MCF 10A (cell line): ENCODE measurements at regions not wholly inside any gene's neighbourhood (a gene's known extent, or its start where the extent isn't known, plus 50 kb on each side); places are given as distances from the start of the nearest gene placed in this dataset.

Experiments
- BruUV-seq: library from RNA; stranded (reverse); fragments of 400-500 nt; replicated peaks from 2 replicates; lab custom pipeline; 2021; lab: Mats Ljungman, UMichigan
- CTCF ChIA-PET: fragments of 300-600 bp; sonication (Branson Sonifier 250); formaldehyde crosslinking; extraction: SDS; loops from one replicate; lab custom pipeline; 2021; ENCODE audit warnings: antibody characterized with exemption, inconsistent platforms; lab: Yijun Ruan, JAX
- POLR2A ChIA-PET: fragments of 300-600, 350-650 bp; sonication (Branson Sonifier 250); formaldehyde crosslinking; extraction: SDS; loops from one replicate; lab custom pipeline; 2020; ENCODE audit warnings: antibody characterized with exemption, inconsistent platforms; lab: Yijun Ruan, JAX
- DNase-seq: peaks from one replicate; pipeline ENCODE4 v3.0.0-alpha.2; 2018; ENCODE audit not compliant: unreplicated experiment
- H3K27ac Mint-ChIP-seq: one replicate; pipeline ENCODE4 v1.8.0; 2022; ENCODE audit warnings: mild to moderate bottlenecking, low read depth, mixed read lengths; ENCODE audit not compliant: unreplicated experiment
- H3K27me3 Mint-ChIP-seq: one replicate; pipeline ENCODE4 v1.8.0; 2022; ENCODE audit warnings: mixed read lengths; ENCODE audit not compliant: insufficient read depth, unreplicated experiment
- H3K36me3 Mint-ChIP-seq: one replicate; pipeline ENCODE4 v1.8.0; 2022; ENCODE audit warnings: mild to moderate bottlenecking, moderate library complexity, mixed read lengths; ENCODE audit not compliant: insufficient read depth, unreplicated experiment
- H3K4me1 Mint-ChIP-seq: one replicate; pipeline ENCODE4 v1.8.0; 2022; ENCODE audit warnings: mixed read lengths; ENCODE audit not compliant: insufficient read depth, unreplicated experiment
- H3K4me3 Mint-ChIP-seq: one replicate; pipeline ENCODE4 v1.8.0; 2022; ENCODE audit warnings: mild to moderate bottlenecking, moderate library complexity, mixed read lengths; ENCODE audit not compliant: unreplicated experiment
- H3K9me3 Mint-ChIP-seq: one replicate; pipeline ENCODE4 v1.8.0; 2022; ENCODE audit warnings: mixed read lengths; ENCODE audit not compliant: unreplicated experiment
- intact Hi-C: fragments of 100-400 bp; cut with micrococcal nuclease; formaldehyde crosslinking; loops from 2 replicates; pipeline ENCODE4 v1.14.1; 2022
- TF ChIP-seq, protein P1 (sequence below): fragments of 200-600 bp; IDR thresholded peaks from one replicate; pipeline ENCODE4 v1.8.0; 2022; ENCODE audit warnings: antibody characterized with exemption, mild to moderate bottlenecking; ENCODE audit not compliant: unreplicated experiment

- peaks cover 53% of the 10 kb centered on the region for H3K27me3 Mint-ChIP-seq
- ChIA-PET CTCF (no interaction called here), POLR2A (no interaction called here)
- no peak overlapping the region for H3K27ac Mint-ChIP-seq
- no peak for DNase-seq
- H3K4me1 Mint-ChIP-seq: no peaks in the 10 kb centered on the region
- no peak overlapping the region for H3K4me3 Mint-ChIP-seq
- BruUV-seq: no TSS peak
- no peaks in the 10 kb centered on the region for H3K9me3 Mint-ChIP-seq
- TF ChIP-seq, protein P1, sequence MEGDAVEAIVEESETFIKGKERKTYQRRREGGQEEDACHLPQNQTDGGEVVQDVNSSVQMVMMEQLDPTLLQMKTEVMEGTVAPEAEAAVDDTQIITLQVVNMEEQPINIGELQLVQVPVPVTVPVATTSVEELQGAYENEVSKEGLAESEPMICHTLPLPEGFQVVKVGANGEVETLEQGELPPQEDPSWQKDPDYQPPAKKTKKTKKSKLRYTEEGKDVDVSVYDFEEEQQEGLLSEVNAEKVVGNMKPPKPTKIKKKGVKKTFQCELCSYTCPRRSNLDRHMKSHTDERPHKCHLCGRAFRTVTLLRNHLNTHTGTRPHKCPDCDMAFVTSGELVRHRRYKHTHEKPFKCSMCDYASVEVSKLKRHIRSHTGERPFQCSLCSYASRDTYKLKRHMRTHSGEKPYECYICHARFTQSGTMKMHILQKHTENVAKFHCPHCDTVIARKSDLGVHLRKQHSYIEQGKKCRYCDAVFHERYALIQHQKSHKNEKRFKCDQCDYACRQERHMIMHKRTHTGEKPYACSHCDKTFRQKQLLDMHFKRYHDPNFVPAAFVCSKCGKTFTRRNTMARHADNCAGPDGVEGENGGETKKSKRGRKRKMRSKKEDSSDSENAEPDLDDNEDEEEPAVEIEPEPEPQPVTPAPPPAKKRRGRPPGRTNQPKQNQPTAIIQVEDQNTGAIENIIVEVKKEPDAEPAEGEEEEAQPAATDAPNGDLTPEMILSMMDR: no peak
- intact Hi-C loops: no loop called here
- H3K36me3 Mint-ChIP-seq: no peaks in the 10 kb centered on the region
Observed at GRCh38 chr3:117238806-117239205, 529.2 kb downstream of the TUSC7 start.

DNA sequence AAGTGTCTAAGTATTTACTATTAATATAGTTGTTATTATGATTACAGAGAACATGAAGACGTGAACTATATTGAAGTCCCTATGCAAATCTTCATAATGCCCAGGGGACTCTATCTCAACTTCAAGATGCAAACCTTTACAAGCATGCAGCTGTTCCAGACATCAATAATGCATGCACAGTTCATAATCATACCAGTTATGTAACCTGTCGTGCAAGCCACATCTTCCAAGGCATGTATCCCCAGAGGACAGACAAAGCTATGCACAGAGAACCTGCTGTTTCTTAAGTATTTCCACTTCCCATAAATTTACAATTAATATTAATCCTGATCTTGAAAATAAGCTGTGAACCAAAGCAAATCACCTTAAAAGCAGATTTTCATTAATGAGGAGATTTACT is 534.1 kb downstream of the TUSC7 start:
- Mint-ChIP-seq H3K27me3 (peaks cover 44% of the 10 kb centered on the region), H3K36me3 (no peaks in the 10 kb centered on the region), H3K9me3 (no peaks in the 10 kb centered on the region), H3K27ac (no peak overlapping the region), H3K4me3 (no peak overlapping the region), H3K4me1 (no peaks in the 10 kb centered on the region)
- TF ChIP-seq, protein P1: no peak
- ChIA-PET POLR2A (no interaction called here), CTCF (interaction anchor here (0.6 kb wide), 1 partner anchor 268 kb away, joined by 4 read pairs; no protein-coding TSS in a partner anchor)
- intact Hi-C loops: no loop called here
- no TSS peak for BruUV-seq
- DNase-seq: no peak

DNA sequence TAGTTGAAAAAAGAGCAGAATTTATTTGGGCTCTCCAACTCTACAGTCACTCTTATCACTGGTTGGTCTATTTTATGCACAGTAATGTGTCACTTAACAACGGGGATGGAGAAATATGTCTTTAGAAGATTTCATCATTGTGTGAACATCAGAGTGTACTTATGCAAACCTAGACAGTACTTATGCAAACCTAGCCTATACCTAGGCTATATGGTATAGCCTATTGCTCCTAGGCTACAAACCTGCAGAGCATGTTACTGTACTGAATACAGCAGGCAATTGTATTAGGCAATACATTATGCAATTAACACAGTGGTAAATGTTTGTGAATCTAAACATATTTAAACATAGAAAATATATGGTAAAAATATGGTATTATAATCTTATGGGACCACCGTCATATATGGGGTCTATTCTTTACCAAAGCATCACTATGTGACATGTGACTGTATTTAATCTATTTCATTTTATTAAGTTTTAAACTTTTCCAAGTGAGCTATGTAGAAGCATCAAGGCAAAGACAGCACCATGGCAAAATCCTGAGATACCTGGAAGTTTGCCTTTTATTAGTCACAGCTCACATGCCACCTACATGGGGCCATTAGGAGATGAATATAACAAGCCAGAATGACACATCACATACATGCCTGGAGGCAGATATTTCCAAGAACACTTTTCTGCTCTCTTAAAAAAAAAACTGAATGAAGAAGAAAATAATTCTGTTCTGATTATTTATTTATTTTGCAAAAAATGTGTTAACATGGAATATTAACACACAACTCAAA is 537.4 kb downstream of the TUSC7 start:
- Mint-ChIP-seq H3K4me3 (no peak overlapping the region), H3K36me3 (no peaks in the 10 kb centered on the region), H3K9me3 (no peaks in the 10 kb centered on the region), H3K27me3 (peaks cover 25% of the 10 kb centered on the region), H3K27ac (no peak overlapping the region), H3K4me1 (no peaks in the 10 kb centered on the region)
- DNase-seq: no peak
- POLR2A ChIA-PET: no interaction called here
- BruUV-seq: no TSS peak
- CTCF ChIA-PET: interaction anchor here (0.7 kb wide), 1 partner anchor 137 kb away, joined by 6 read pairs; no protein-coding TSS in a partner anchor
- TF ChIP-seq, protein P1: no peak
- intact Hi-C loops: no loop called here

DNA sequence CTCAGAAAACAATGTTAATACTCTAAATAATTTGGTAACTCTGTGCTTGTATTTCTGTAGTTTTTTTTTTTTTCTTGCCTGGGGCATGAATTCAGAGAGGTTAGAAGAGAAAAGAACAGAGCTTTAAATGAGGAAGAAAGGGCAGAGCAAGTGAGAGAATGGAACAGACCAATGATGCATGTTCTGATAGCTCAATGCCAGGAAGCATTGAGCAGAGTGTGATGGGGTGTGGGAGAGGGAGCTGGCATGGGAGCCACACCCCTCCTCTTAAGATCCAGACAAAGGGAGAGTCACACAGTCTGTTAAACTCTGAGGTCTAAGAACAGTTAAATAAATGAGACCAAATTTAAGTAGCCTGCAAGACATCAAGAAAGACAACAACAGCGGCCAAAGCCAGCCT is 538.6 kb downstream of the TUSC7 start:
- no TSS peak for BruUV-seq
- H3K36me3 Mint-ChIP-seq: no peaks in the 10 kb centered on the region
- intact Hi-C loops: no loop called here
- H3K9me3 Mint-ChIP-seq: no peaks in the 10 kb centered on the region
- no peak overlapping the region for H3K27ac Mint-ChIP-seq
- no peaks in the 10 kb centered on the region for H3K4me1 Mint-ChIP-seq
- CTCF ChIA-PET: interaction anchor here (0.6 to 1.4 kb wide), 2 partner anchors 279 to 638 kb away, joined by 3 to 5 read pairs; no protein-coding TSS in a partner anchor
- H3K27me3 Mint-ChIP-seq: peaks cover 16% of the 10 kb centered on the region
- TF ChIP-seq, protein P1: no peak
- H3K4me3 Mint-ChIP-seq: no peak overlapping the region
- POLR2A ChIA-PET: no interaction called here
- DNase-seq: no peak
